ENCODE measurements at regions not wholly inside any gene's neighbourhood (a gene's known extent, or its start where the extent isn't known, plus 50 kb on each side); places are given as distances from the start of the nearest gene placed in this dataset.

- H3K36me3 ChIP-seq: no peaks in the 10 kb centered on the region
- H3K4me1 ChIP-seq: peaks cover 0 to 5% (median 0%) of the 10 kb centered on the region in 3 donors
- DNase-seq: no peak
- no peaks in the 10 kb centered on the region for H3K27me3 ChIP-seq
- H3K9me3 ChIP-seq: no peaks in the 10 kb centered on the region
- H3K4me3 ChIP-seq: no peak overlapping the region
- TF ChIP-seq POLR2A (IDR thresholded peaks at IDR 0.05): no peak
- intact Hi-C loops (cut with DNase I): no loop called here
- WGBS, 2 donors: 67 to 71% methylated on average over 1 of the region's 1 CpG
- no peak overlapping the region for H3K27ac ChIP-seq
These were observed 171.4 kb downstream of the PTN start for GRCh38 chr7:137172105-137172590.

- intact Hi-C loops (cut with DNase I): no loop called here
- no peaks in the 10 kb centered on the region for H3K36me3 ChIP-seq
- H3K4me3 ChIP-seq: no peak overlapping the region
- H3K4me1 ChIP-seq: peaks cover 0 to 5% (median 0%) of the 10 kb centered on the region in 3 donors
- no peak for TF ChIP-seq POLR2A (IDR thresholded peaks at IDR 0.05)
- TF ChIP-seq CTCF (IDR thresholded peaks at IDR 0.05): peak in 5 of 6 experiments; percentile 33 to 75 (median 62)
- 16 to 25% methylated on average over 6 to 8 of the region's 8 CpGs for WGBS, 2 donors
- H3K9me3 ChIP-seq: no peaks in the 10 kb centered on the region
- DNase-seq: no peak
- H3K27ac ChIP-seq: no peak overlapping the region
- no peaks in the 10 kb centered on the region for H3K27me3 ChIP-seq
These were observed 174.2 kb downstream of the PTN start for GRCh38 chr7:137169282-137169698.

- Histone ChIP-seq H3K9me3 (no peaks in the 10 kb centered on the region), H3K27ac (no peak overlapping the region), H3K36me3 (no peaks in the 10 kb centered on the region), H3K27me3 (no peaks in the 10 kb centered on the region), H3K4me1 (peaks cover 0 to 5% (median 0%) of the 10 kb centered on the region in 3 donors), H3K4me3 (no peak overlapping the region)
- intact Hi-C loops (cut with DNase I): no loop called here
- TF ChIP-seq CTCF (IDR thresholded peaks at IDR 0.05) (no peak), POLR2A (IDR thresholded peaks at IDR 0.05) (no peak)
- no peak for DNase-seq
- WGBS, 2 donors: 75 to 95% methylated on average over 2 of the region's 2 CpGs
These were observed 175.9 kb downstream of the PTN start for GRCh38 chr7:137167609-137168008.

- Histone ChIP-seq H3K27ac (no peak overlapping the region), H3K36me3 (no peaks in the 10 kb centered on the region), H3K9me3 (no peaks in the 10 kb centered on the region), H3K27me3 (no peaks in the 10 kb centered on the region), H3K4me1 (peaks cover 0 to 5% (median 0%) of the 10 kb centered on the region in 3 donors), H3K4me3 (no peak overlapping the region)
- DNase-seq: no peak
- TF ChIP-seq POLR2A (IDR thresholded peaks at IDR 0.05) (no peak), CTCF (IDR thresholded peaks at IDR 0.05) (no peak)
- intact Hi-C loops (cut with DNase I): no loop called here
- 64 to 71% methylated on average over 2 of the region's 2 CpGs for WGBS, 2 donors
These were observed 177.2 kb downstream of the PTN start for GRCh38 chr7:137166363-137166762.

GRCh38 chr7:137165786-137166185, 177.7 kb downstream of the PTN start:
- no peaks in the 10 kb centered on the region for H3K9me3 ChIP-seq
- no peak for TF ChIP-seq POLR2A (IDR thresholded peaks at IDR 0.05)
- no peak for TF ChIP-seq CTCF (IDR thresholded peaks at IDR 0.05)
- DNase-seq: no peak
- WGBS, 2 donors: 76 to 87% methylated on average over 3 of the region's 3 CpGs
- H3K4me3 ChIP-seq: no peak overlapping the region
- H3K36me3 ChIP-seq: no peaks in the 10 kb centered on the region
- H3K27ac ChIP-seq: no peak overlapping the region
- H3K4me1 ChIP-seq: peaks cover 0 to 5% (median 0%) of the 10 kb centered on the region in 3 donors
- intact Hi-C loops (cut with DNase I): no loop called here
- H3K27me3 ChIP-seq: no peaks in the 10 kb centered on the region

GRCh38 chr7:137165241-137165640, 178.3 kb downstream of the PTN start:
- no peak overlapping the region for H3K4me3 ChIP-seq
- no peak for TF ChIP-seq POLR2A (IDR thresholded peaks at IDR 0.05)
- no peak for TF ChIP-seq CTCF (IDR thresholded peaks at IDR 0.05)
- no peak overlapping the region for H3K27ac ChIP-seq
- no peaks in the 10 kb centered on the region for H3K9me3 ChIP-seq
- H3K4me1 ChIP-seq: peaks cover 0 to 5% (median 0%) of the 10 kb centered on the region in 3 donors
- no peak for DNase-seq
- intact Hi-C loops (cut with DNase I): no loop called here
- 27 to 35% methylated on average over 3 of the region's 3 CpGs for WGBS, 2 donors
- no peaks in the 10 kb centered on the region for H3K36me3 ChIP-seq
- H3K27me3 ChIP-seq: no peaks in the 10 kb centered on the region
